Keratinocyte (primary cell): ENCODE measurements at regions not wholly inside any gene's neighbourhood (a gene's known extent, or its start where the extent isn't known, plus 50 kb on each side); places are given as distances from the start of the nearest gene placed in this dataset.

ENCODE experiments used
- DNase-seq: peaks from one replicate; pipeline ENCODE4 v3.0.0-alpha.2; 2011; ENCODE audit warnings: low read depth, missing footprints, low spot score
- FAIRE-seq: peaks from 2 replicates; lab custom pipeline; 2011; peaks lifted over from hg19 to GRCh38; lab: Jason Lieb, UNC
- H2AFZ ChIP-seq: 2 replicates; pipeline ENCODE4 v1.6.0; 2012; ENCODE audit warnings: low read length, control low read depth, inconsistent platforms; ENCODE audit not compliant: control insufficient read depth
- H3K27ac ChIP-seq: 2 replicates; pipeline ENCODE4 v1.5.1; 2011; ENCODE audit warnings: low read length; ENCODE audit not compliant: control insufficient read depth, insufficient read depth
- H3K27me3 ChIP-seq: 3 replicates; pipeline ENCODE4 v1.6.0; 2011; ENCODE audit warnings: low read length; ENCODE audit not compliant: control insufficient read depth, insufficient read depth; ENCODE audit errors: extremely low read depth
- H3K36me3 ChIP-seq, 2 experiments: 2 replicates in 1 of 2; 3 replicates in 1 of 2; pipeline ENCODE4 v1.5.1; 2011; ENCODE audit warnings: low read length in 2 of 2, mild to moderate bottlenecking in 1 of 2; ENCODE audit not compliant: control insufficient read depth in 2 of 2, insufficient read depth in 2 of 2; ENCODE audit errors: extremely low read depth in 1 of 2
- H3K4me1 ChIP-seq: 3 replicates; pipeline ENCODE4 v1.5.1; 2011; ENCODE audit warnings: low read length; ENCODE audit not compliant: control insufficient read depth, insufficient read depth; ENCODE audit errors: extremely low read depth
- H3K4me2 ChIP-seq: 3 replicates; pipeline ENCODE4 v1.6.0; 2011; ENCODE audit warnings: low read depth, low read length; ENCODE audit not compliant: control insufficient read depth, insufficient read depth; ENCODE audit errors: extremely low read depth
- H3K4me3 ChIP-seq, 3 experiments: fragments of 200-600 bp in 1 of 3; sonication (generic) in 1 of 3; 2 replicates in 2 of 3; 3 replicates in 1 of 3; pipeline ENCODE4 v1.5.1; 2011 to 2016; ENCODE audit warnings: low read length in 3 of 3, mild to moderate bottlenecking in 3 of 3, control low read depth in 2 of 3, inconsistent platforms in 1 of 3, low read depth in 1 of 3, mixed read lengths in 1 of 3, mixed run types in 1 of 3, moderate library complexity in 1 of 3; ENCODE audit not compliant: control insufficient read depth in 2 of 3, insufficient read depth in 2 of 3; ENCODE audit errors: extremely low read depth in 1 of 3
- H3K79me2 ChIP-seq: 2 replicates; pipeline ENCODE4 v1.6.0; 2012; ENCODE audit warnings: low read length; ENCODE audit not compliant: control insufficient read depth, insufficient read depth
- H3K9ac ChIP-seq: 3 replicates; pipeline ENCODE4 v1.6.0; 2011; ENCODE audit warnings: low read length; ENCODE audit not compliant: control insufficient read depth, insufficient read depth; ENCODE audit errors: extremely low read depth
- H3K9me1 ChIP-seq: 3 replicates; pipeline ENCODE4 v1.6.0; 2011; ENCODE audit warnings: low read length; ENCODE audit not compliant: control insufficient read depth, insufficient read depth; ENCODE audit errors: extremely low read depth
- H3K9me3 ChIP-seq: 2 replicates; pipeline ENCODE4 v1.5.1; 2012; ENCODE audit warnings: low read depth, low read length; ENCODE audit not compliant: control insufficient read depth
- H4K20me1 ChIP-seq: 3 replicates; pipeline ENCODE4 v1.6.0; 2011; ENCODE audit warnings: low read length; ENCODE audit not compliant: control insufficient read depth, insufficient read depth; ENCODE audit errors: extremely low read depth
- EZH2 ChIP-seq: IDR thresholded peaks from one replicate; pipeline ENCODE4 v1.6.1; 2012; ENCODE audit warnings: inconsistent platforms, mild to moderate bottlenecking, low read length, moderate library complexity
- dilution Hi-C: fragments of 300-500 bp; cut with MboI; formaldehyde crosslinking; loops from one replicate; pipeline ENCODE4 v1.7.0; 2020; ENCODE audit warnings: low sequenced_read_pairs; ENCODE audit not compliant: extremely low pct_ligation_motif_present
- TF ChIP-seq, protein P1 (sequence below), 3 experiments: IDR thresholded peaks in 1 of 3; conservative IDR thresholded peaks in 1 of 3; optimal IDR thresholded peaks in 1 of 3; 2 replicates in 2 of 3; 3 replicates in 1 of 3; pipeline versions ENCODE3 to v1.5.1; 2011; ENCODE audit warnings: low read length in 3 of 3, mild to moderate bottlenecking in 3 of 3, moderate library complexity in 2 of 3, control low read depth in 1 of 3, inconsistent platforms in 1 of 3; ENCODE audit not compliant: insufficient read depth in 2 of 3; ENCODE audit errors: extremely low read depth in 1 of 3

DNA sequence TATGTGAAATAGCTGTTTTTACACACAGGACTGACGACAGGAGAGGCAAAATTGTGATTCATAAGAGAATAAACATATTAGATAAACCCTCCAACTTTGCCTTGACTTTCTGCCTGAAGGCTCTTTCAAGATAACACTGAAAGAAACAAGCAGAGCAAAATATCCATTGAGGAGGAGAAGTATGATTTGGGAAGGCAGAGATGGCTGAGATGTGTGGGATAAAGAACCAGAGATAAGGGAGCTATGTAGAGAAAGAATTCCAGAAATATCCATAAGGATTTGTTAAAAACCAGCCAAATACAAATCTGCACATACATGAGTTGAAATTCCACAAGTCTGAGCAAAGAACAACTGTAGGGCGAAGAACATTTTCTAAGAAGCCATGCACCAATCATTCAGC, 1064.7 kb downstream of the PLA2G4A start:
- no peak overlapping the region for H3K27ac ChIP-seq
- no peaks in the 10 kb centered on the region for H3K36me3 ChIP-seq
- no peak overlapping the region for H2AFZ ChIP-seq
- no peak overlapping the region for H3K4me2 ChIP-seq
- no peaks in the 10 kb centered on the region for H3K9me1 ChIP-seq
- no peaks in the 10 kb centered on the region for H4K20me1 ChIP-seq
- DNase-seq (no peak), FAIRE-seq (no peak)
- H3K4me1 ChIP-seq = no peaks in the 10 kb centered on the region
- TF ChIP-seq, protein P1, sequence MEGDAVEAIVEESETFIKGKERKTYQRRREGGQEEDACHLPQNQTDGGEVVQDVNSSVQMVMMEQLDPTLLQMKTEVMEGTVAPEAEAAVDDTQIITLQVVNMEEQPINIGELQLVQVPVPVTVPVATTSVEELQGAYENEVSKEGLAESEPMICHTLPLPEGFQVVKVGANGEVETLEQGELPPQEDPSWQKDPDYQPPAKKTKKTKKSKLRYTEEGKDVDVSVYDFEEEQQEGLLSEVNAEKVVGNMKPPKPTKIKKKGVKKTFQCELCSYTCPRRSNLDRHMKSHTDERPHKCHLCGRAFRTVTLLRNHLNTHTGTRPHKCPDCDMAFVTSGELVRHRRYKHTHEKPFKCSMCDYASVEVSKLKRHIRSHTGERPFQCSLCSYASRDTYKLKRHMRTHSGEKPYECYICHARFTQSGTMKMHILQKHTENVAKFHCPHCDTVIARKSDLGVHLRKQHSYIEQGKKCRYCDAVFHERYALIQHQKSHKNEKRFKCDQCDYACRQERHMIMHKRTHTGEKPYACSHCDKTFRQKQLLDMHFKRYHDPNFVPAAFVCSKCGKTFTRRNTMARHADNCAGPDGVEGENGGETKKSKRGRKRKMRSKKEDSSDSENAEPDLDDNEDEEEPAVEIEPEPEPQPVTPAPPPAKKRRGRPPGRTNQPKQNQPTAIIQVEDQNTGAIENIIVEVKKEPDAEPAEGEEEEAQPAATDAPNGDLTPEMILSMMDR (optimal IDR thresholded peaks at IDR 0.05 in 1 of 3, IDR thresholded peaks at IDR 0.05 in 1 of 3, conservative IDR thresholded peaks at IDR 0.05 in 1 of 3; ENCODE audit: extremely low read depth in 1 of 3, insufficient read depth in 2 of 3, low read length in 3 of 3) = no peak
- TF ChIP-seq EZH2 = no peak
- dilution Hi-C loops = no loop called here
- no peaks in the 10 kb centered on the region for H3K27me3 ChIP-seq
- H3K4me3 ChIP-seq = no peak overlapping the region
- H3K9ac ChIP-seq = no peak overlapping the region
- no peaks in the 10 kb centered on the region for H3K79me2 ChIP-seq
- no peaks in the 10 kb centered on the region for H3K9me3 ChIP-seq

DNA sequence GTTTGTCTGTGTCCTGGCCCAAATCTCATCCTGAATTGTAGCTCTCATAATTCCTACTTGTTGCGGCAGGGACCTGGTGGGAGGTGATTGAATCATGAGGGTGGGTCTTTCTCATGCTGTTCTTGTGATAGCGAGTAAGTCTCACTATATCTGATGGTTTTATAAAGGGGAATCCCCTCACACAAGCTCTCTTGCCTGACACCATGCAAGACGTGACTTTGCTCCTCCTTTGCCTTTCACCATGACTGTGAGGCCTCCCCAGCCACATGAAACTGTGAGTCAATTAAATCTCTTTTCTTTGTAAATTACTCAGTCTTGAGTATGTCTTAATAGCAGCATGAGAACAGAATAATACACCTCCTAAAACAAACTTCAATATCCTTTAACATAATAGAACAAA, 1065.6 kb downstream of the PLA2G4A start:
- Histone ChIP-seq H2AFZ (no peak overlapping the region), H3K9ac (no peak overlapping the region), H3K4me1 (no peaks in the 10 kb centered on the region), H3K27ac (no peak overlapping the region), H3K4me2 (no peak overlapping the region), H3K36me3 (no peaks in the 10 kb centered on the region), H3K9me1 (no peaks in the 10 kb centered on the region), H3K9me3 (no peaks in the 10 kb centered on the region), H4K20me1 (no peaks in the 10 kb centered on the region), H3K79me2 (no peaks in the 10 kb centered on the region), H3K27me3 (no peaks in the 10 kb centered on the region), H3K4me3 (no peak overlapping the region)
- dilution Hi-C loops = no loop called here
- DNase-seq = no peak
- no peak for FAIRE-seq
- TF ChIP-seq, protein P1 (optimal IDR thresholded peaks at IDR 0.05 in 1 of 3, IDR thresholded peaks at IDR 0.05 in 1 of 3, conservative IDR thresholded peaks at IDR 0.05 in 1 of 3; ENCODE audit: extremely low read depth in 1 of 3, insufficient read depth in 2 of 3, low read length in 3 of 3) = no peak
- no peak for TF ChIP-seq EZH2
